ENCODE measurements at regions not wholly inside any gene's neighbourhood (a gene's known extent, or its start where the extent isn't known, plus 50 kb on each side); places are given as distances from the start of the nearest gene placed in this dataset.
"Not testable (repeated sequence)": the region's sequence is repeated elsewhere in the genome, so short reads cannot be mapped to it uniquely, and the experiment has no call there.

DNA sequence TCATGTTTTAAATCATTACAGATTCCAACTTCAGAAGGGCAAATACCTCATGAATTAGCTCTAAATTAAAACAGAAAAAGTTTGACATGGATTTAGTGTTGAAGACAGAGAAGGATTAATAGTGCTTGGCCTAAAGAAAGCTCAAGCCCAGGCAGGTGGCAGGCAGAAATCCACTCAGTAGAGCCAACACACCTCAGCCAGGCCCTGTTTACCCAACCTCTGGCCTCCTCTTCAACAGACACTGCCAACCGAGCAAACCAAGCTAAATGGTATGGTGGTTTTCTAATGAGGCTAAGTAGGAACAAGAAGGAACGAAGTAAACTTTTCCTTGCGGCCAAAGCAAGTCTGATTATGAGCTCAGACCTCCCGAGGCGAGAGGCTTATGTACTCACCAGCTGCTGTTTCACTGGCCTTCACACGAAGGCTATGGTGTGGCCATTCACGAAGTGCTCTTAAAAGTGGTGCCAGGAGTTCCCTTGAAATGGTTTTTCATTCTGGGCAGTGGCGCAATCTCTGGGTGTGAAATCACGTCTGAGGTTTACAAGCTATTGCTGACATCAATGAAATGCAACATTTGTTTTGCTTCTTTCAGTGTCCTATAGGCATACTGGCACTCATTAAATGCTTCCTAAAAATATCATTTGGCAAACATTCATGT lies 124.1 kb upstream of the LGR5 start:
- TF ChIP-seq, protein P1, sequence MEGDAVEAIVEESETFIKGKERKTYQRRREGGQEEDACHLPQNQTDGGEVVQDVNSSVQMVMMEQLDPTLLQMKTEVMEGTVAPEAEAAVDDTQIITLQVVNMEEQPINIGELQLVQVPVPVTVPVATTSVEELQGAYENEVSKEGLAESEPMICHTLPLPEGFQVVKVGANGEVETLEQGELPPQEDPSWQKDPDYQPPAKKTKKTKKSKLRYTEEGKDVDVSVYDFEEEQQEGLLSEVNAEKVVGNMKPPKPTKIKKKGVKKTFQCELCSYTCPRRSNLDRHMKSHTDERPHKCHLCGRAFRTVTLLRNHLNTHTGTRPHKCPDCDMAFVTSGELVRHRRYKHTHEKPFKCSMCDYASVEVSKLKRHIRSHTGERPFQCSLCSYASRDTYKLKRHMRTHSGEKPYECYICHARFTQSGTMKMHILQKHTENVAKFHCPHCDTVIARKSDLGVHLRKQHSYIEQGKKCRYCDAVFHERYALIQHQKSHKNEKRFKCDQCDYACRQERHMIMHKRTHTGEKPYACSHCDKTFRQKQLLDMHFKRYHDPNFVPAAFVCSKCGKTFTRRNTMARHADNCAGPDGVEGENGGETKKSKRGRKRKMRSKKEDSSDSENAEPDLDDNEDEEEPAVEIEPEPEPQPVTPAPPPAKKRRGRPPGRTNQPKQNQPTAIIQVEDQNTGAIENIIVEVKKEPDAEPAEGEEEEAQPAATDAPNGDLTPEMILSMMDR (IDR thresholded peaks at IDR 0.05; ENCODE audit: borderline replicate concordance, insufficient read depth, low read depth, low read length): no peak
- no peak overlapping the region for H3K4me3 ChIP-seq (ENCODE audit: low read depth, low read length)

- TF ChIP-seq, protein P1 (IDR thresholded peaks at IDR 0.05; ENCODE audit: borderline replicate concordance, insufficient read depth, low read depth, low read length): no peak
- H3K4me3 ChIP-seq (ENCODE audit: low read depth, low read length): no peak overlapping the region
Measured at GRCh38 chr12:71312768-71313403, 126.7 kb upstream of the LGR5 start.

DNA sequence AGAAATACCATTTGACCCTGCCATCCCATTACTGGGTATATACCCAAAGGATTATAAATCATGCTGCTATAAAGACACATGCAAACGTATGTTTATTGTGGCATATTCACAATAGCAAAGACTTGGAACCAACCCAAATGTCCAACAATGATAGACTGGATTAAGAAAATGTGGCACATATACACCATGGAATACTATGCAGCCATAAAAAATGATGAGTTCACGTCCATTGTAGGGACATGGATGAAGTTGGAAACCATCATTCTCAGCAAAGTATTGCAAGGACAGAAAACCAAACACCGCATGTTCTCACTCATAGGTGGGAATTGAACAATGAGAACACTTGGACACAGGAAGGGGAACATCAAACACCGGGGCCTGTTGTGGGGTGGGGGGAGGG lies 128.0 kb upstream of the LGR5 start:
- H3K4me3 ChIP-seq (ENCODE audit: low read depth, low read length): not testable (repeated sequence)

DNA sequence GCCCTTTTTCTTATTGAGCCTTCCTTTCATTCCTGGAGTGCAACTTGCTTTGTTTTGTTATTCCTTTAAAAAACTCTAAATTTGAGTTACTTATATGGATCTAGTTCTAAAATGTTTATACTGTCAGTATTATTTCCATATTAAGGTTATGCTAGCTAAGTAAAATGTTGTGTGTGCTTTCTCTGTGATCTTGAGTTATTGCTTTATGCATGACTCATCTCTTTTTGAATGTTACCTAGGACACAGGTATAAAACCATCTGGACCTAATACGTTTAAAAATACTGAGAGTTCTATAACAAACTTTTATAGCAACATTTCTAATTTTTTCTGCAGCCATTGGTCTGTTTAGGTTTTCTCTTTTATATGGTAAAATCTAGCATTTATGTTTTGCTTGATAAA lies 132.8 kb upstream of the LGR5 start:
- H3K4me3 ChIP-seq (ENCODE audit: low read depth, low read length): no peak overlapping the region
- TF ChIP-seq, protein P1 (IDR thresholded peaks at IDR 0.05; ENCODE audit: borderline replicate concordance, insufficient read depth, low read depth, low read length): no peak

DNA sequence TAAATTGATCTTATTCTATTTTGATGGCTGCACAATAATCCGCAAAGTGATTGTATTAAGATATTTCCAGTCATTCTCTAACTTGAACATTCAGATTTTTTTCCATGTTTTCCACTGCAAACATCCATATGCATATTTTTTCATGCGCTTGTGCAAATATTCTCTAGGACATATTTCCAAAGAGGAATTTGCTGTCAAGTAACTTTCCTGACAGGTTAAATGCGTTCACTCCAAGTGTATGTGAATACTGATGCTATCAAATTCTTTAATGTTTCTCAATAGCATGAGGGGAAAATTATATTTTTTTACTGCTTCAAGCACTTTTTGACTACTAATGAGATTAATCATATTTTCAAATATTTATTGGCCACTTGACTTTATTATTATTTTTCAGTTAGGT lies 135.3 kb upstream of the LGR5 start:
- no peak overlapping the region for H3K4me3 ChIP-seq (ENCODE audit: low read depth, low read length)
- TF ChIP-seq, protein P1 (IDR thresholded peaks at IDR 0.05; ENCODE audit: borderline replicate concordance, insufficient read depth, low read depth, low read length): no peak

DNA sequence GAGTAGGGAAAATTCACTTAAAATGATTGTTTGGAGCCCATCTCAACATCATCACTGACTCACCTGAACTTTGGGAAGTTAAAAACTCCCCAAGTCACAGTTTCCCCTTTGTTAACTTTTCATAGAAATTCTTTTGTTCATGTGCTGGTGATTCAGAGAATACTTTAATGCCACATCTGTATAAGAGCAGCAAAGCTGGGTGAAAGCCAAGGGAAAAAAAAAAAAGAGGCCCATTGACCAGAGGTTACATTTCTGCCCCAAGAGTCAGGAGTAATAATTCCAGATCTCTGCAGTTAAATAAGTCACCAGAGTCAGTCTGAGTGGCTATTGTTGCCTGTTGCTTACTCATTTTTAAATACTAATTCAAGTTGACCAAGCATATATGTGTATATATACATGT lies 136.4 kb upstream of the LGR5 start:
- TF ChIP-seq, protein P1 (IDR thresholded peaks at IDR 0.05; ENCODE audit: borderline replicate concordance, insufficient read depth, low read depth, low read length): no peak
- H3K4me3 ChIP-seq (ENCODE audit: low read depth, low read length): no peak overlapping the region

- TF ChIP-seq, protein P1 (IDR thresholded peaks at IDR 0.05; ENCODE audit: borderline replicate concordance, insufficient read depth, low read depth, low read length): no peak
Measured at GRCh38 chr12:71300772-71301675, 138.6 kb upstream of the LGR5 start.

More at GRCh38 chr12:71300772-71301675, 138.6 kb upstream of the LGR5 start:
- no peak overlapping the region for H3K4me3 ChIP-seq (ENCODE audit: low read depth, low read length)
